ENCODE measurements at regions not wholly inside any gene's neighbourhood (a gene's known extent, or its start where the extent isn't known, plus 50 kb on each side); places are given as distances from the start of the nearest gene placed in this dataset.
"Not testable (repeated sequence)": the region's sequence is repeated elsewhere in the genome, so short reads cannot be mapped to it uniquely, and the experiment has no call there.

- no peak for DNase-seq (ENCODE audit: low spot score)
- in situ Hi-C loops (cut with MboI; ENCODE audit: low pct_unique_long_range_greater_than_20kb, low sequenced_read_pairs, unreplicated experiment), result no loop called here
Measured at GRCh38 chr5:7250611-7251010, 145.3 kb upstream of the ADCY2 start.

GRCh38 chr5:7251132-7251531, 144.8 kb upstream of the ADCY2 start:
- in situ Hi-C loops (cut with MboI; ENCODE audit: low pct_unique_long_range_greater_than_20kb, low sequenced_read_pairs, unreplicated experiment), result no loop called here
- no peak for DNase-seq (ENCODE audit: low spot score)
- TF ChIP-seq, protein P1, sequence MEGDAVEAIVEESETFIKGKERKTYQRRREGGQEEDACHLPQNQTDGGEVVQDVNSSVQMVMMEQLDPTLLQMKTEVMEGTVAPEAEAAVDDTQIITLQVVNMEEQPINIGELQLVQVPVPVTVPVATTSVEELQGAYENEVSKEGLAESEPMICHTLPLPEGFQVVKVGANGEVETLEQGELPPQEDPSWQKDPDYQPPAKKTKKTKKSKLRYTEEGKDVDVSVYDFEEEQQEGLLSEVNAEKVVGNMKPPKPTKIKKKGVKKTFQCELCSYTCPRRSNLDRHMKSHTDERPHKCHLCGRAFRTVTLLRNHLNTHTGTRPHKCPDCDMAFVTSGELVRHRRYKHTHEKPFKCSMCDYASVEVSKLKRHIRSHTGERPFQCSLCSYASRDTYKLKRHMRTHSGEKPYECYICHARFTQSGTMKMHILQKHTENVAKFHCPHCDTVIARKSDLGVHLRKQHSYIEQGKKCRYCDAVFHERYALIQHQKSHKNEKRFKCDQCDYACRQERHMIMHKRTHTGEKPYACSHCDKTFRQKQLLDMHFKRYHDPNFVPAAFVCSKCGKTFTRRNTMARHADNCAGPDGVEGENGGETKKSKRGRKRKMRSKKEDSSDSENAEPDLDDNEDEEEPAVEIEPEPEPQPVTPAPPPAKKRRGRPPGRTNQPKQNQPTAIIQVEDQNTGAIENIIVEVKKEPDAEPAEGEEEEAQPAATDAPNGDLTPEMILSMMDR (IDR thresholded peaks at IDR 0.05; ENCODE audit: extremely low read depth, insufficient read depth, missing control alignments), result no peak

More at GRCh38 chr5:7250611-7251010, 145.3 kb upstream of the ADCY2 start:
- TF ChIP-seq, protein P1 (IDR thresholded peaks at IDR 0.05; ENCODE audit: extremely low read depth, insufficient read depth, missing control alignments), result no peak

- in situ Hi-C loops (cut with MboI; ENCODE audit: low pct_unique_long_range_greater_than_20kb, low sequenced_read_pairs, unreplicated experiment), result no loop called here
Measured at GRCh38 chr5:7261049-7261448, 134.9 kb upstream of the ADCY2 start.

DNA sequence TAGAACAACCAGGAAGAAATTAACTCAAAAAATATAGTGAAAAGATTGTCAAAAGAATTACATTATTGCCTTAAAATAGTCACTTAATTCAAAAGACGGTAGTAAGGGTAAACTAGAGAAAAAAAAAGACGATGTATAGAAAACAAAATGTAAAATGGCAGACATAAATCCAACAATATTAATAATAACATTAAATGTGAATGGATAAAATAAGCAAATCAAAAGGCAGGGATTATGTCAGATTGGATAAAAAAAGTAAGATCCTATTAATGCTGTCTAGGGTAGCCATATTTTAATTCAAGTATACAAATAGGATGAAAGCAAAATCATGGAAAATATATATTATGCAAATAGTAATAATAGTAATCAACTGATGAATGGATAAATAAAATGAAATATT, 134.0 kb upstream of the ADCY2 start:
- in situ Hi-C loops (cut with MboI; ENCODE audit: low pct_unique_long_range_greater_than_20kb, low sequenced_read_pairs, unreplicated experiment), result no loop called here
- TF ChIP-seq, protein P1 (IDR thresholded peaks at IDR 0.05; ENCODE audit: extremely low read depth, insufficient read depth, missing control alignments), result no peak
- DNase-seq (ENCODE audit: low spot score), result no peak

More at GRCh38 chr5:7261049-7261448, 134.9 kb upstream of the ADCY2 start:
- TF ChIP-seq, protein P1 (IDR thresholded peaks at IDR 0.05; ENCODE audit: extremely low read depth, insufficient read depth, missing control alignments), result peak; percentile 49
- DNase-seq (ENCODE audit: low spot score), result peak; percentile 15

GRCh38 chr5:7263398-7264015, 132.4 kb upstream of the ADCY2 start:
- in situ Hi-C loops (cut with MboI; ENCODE audit: low pct_unique_long_range_greater_than_20kb, low sequenced_read_pairs, unreplicated experiment), result not testable (repeated sequence)

GRCh38 chr5:7265776-7266175, 130.2 kb upstream of the ADCY2 start:
- DNase-seq (ENCODE audit: low spot score); in situ Hi-C loops (cut with MboI; ENCODE audit: low pct_unique_long_range_greater_than_20kb, low sequenced_read_pairs, unreplicated experiment): not testable (repeated sequence)

More at GRCh38 chr5:7263398-7264015, 132.4 kb upstream of the ADCY2 start:
- DNase-seq (ENCODE audit: low spot score), result not testable (repeated sequence)

DNA sequence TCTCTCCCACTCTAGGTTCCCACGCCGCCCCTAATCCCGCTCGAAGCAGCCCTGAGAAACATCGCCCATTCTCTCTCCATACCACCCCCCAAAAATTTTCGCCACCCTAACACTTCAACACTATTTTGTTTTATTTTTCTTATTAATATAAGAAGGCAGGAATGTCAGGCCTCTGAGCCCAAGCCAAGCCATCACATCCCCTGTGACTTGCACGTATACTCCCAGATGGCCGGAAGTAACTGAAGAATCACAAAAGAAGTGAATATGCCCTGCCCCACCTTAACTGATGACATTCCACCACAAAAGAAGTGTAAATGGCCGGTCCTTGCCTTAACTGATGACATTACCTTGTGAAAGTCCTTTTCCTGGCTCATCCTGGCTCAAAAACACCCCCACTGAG, 127.2 kb upstream of the ADCY2 start:
- in situ Hi-C loops (cut with MboI; ENCODE audit: low pct_unique_long_range_greater_than_20kb, low sequenced_read_pairs, unreplicated experiment); DNase-seq (ENCODE audit: low spot score): not testable (repeated sequence)

- no peak for DNase-seq (ENCODE audit: low spot score)
- in situ Hi-C loops (cut with MboI; ENCODE audit: low pct_unique_long_range_greater_than_20kb, low sequenced_read_pairs, unreplicated experiment), result no loop called here
- TF ChIP-seq, protein P1 (IDR thresholded peaks at IDR 0.05; ENCODE audit: extremely low read depth, insufficient read depth, missing control alignments), result no peak
Measured at GRCh38 chr5:7269591-7270274, 126.2 kb upstream of the ADCY2 start.

Data from GM13977 (cell line).